ENCODE measurements at regions not wholly inside any gene's neighbourhood (a gene's known extent, or its start where the extent isn't known, plus 50 kb on each side); places are given as distances from the start of the nearest gene placed in this dataset.

DNA sequence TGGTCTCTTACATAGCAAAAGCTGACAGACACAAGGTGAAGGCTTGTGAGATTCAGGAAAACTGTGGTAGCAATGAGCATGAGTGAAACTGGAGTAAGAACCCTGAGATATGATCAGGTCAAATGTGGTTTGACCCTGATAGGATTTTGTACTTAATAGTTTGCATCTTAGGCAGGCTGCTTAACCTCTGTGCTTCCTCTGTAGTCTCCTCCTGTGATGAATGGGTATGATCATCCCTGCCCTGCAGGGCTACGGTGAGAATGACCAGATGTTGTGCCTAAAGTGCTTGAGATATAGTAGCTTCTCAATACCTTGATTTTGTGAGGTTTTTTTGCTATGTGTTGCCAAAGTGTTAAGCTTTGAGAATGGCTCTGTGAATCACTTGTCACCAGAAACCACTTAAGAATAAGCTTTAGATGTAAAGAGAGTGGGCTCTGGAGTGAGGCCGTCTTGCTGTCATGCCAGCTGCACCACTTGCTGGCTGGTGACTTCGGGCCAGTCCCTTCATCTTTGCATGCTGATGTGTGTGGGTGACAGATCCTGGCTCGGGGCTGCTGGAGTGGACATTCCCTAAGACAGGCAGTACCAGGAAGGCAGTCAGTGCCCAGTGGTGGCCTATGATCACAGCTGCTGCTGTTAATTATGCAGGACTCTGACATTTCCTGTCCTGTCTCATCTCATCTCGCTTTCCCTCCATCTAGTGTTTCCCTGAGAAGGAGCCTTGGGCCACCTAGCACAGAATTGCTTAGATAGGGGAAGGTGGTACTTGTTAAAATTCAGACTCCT is 254.7 kb downstream of the NFATC2 start:
- no peak for TF ChIP-seq PAX5 (IDR thresholded peaks at IDR 0.05; ENCODE audit: insufficient read depth, low read length, severe bottlenecking)
- TF ChIP-seq TAF1 (IDR thresholded peaks at IDR 0.05; ENCODE audit: low read depth, low read length): no peak
- TF ChIP-seq POLR2AphosphoS5 (IDR thresholded peaks at IDR 0.05; ENCODE audit: low read depth, low read length): no peak
- no peak for TF ChIP-seq SPI1 (IDR thresholded peaks at IDR 0.05; ENCODE audit: low read depth, low read length)
- no peak for TF ChIP-seq POLR2A (IDR thresholded peaks at IDR 0.05; ENCODE audit: low read depth, low read length)
- TF ChIP-seq POU2F2 (IDR thresholded peaks at IDR 0.05; ENCODE audit: low read depth, low read length): no peak
- no peak for DNase-seq (ENCODE audit: insufficient read length, low spot score)

DNA sequence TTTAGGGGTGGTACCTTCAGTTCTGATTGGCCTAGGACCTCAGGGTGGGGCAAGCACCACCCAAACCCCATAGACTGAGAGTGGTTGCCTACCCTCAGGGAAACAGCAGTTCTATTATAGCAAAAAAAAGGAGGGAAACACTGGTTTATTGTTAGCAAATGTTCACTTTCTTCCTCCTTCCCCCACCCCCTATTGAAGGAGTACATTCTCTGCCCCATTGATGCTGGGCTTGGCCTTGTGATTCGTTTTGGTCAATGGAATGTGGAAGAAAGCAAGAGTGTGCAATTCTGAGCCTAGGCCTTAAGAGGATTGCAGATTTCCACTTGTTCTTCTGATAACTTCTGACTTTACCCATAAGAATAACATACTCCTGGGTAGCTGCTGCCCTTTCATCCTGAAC is 255.8 kb downstream of the NFATC2 start:
- DNase-seq (ENCODE audit: insufficient read length, low spot score) (no peak), FAIRE-seq (no peak)
- TF ChIP-seq TAF1 (IDR thresholded peaks at IDR 0.05; ENCODE audit: low read depth, low read length) (no peak), POU2F2 (IDR thresholded peaks at IDR 0.05; ENCODE audit: low read depth, low read length) (no peak), POLR2A (IDR thresholded peaks at IDR 0.05; ENCODE audit: low read depth, low read length) (no peak), POLR2AphosphoS5 (IDR thresholded peaks at IDR 0.05; ENCODE audit: low read depth, low read length) (no peak), SPI1 (IDR thresholded peaks at IDR 0.05; ENCODE audit: low read depth, low read length) (no peak), PAX5 (IDR thresholded peaks at IDR 0.05; ENCODE audit: insufficient read depth, low read length, severe bottlenecking) (no peak)

More for the DNA sequence above, 254.7 kb downstream of the NFATC2 start:
- no peak for FAIRE-seq

DNA sequence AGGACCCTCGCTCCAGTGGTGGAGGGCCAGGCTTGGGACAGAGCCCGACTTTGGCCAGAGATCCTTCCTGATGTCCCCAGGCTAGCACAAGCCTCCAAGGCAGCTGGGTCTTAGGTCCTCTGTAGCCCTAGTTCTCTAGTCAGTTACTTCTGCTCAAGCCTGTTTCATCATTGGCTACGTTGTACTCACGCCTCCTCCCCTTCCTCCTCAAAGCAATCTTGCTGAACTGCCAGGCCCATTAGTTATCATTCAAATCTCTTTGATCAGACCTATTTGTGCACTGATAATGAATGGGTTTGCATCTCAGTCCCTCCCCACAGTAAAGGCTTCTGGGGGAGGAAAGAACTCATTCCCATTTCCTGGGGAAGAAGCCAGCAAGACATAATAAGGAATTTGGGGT is 256.8 kb downstream of the NFATC2 start:
- TF ChIP-seq TAF1 (IDR thresholded peaks at IDR 0.05; ENCODE audit: low read depth, low read length) (no peak), POU2F2 (IDR thresholded peaks at IDR 0.05; ENCODE audit: low read depth, low read length) (no peak), POLR2AphosphoS5 (IDR thresholded peaks at IDR 0.05; ENCODE audit: low read depth, low read length) (no peak)
- DNase-seq (ENCODE audit: insufficient read length, low spot score) (no peak), FAIRE-seq (no peak)

DNA sequence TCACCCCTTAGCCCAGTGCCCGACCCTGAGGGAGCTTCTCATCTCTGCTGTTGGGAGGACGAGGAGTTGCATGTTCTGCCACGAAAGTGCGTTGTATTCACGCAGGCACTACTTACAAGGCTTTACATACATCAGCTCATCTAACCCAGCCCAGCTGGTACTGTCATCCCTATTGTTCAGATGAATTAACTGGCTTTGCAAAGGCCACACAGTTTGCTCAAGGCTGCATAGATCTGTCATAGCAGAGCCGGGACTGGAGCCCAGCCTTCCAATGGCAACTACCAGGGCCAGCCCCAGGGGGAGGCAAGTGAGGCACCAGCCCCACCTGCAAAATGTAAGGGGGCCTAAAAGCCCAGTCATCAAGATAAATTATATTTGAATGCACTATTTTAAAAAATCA is 257.6 kb downstream of the NFATC2 start:
- FAIRE-seq (no peak), DNase-seq (ENCODE audit: insufficient read length, low spot score) (no peak)
- TF ChIP-seq POLR2AphosphoS5 (IDR thresholded peaks at IDR 0.05; ENCODE audit: low read depth, low read length) (no peak), TAF1 (IDR thresholded peaks at IDR 0.05; ENCODE audit: low read depth, low read length) (no peak), POLR2A (IDR thresholded peaks at IDR 0.05; ENCODE audit: low read depth, low read length) (no peak), PAX5 (IDR thresholded peaks at IDR 0.05; ENCODE audit: insufficient read depth, low read length, severe bottlenecking) (no peak), SPI1 (IDR thresholded peaks at IDR 0.05; ENCODE audit: low read depth, low read length) (no peak), POU2F2 (IDR thresholded peaks at IDR 0.05; ENCODE audit: low read depth, low read length) (no peak)

DNA sequence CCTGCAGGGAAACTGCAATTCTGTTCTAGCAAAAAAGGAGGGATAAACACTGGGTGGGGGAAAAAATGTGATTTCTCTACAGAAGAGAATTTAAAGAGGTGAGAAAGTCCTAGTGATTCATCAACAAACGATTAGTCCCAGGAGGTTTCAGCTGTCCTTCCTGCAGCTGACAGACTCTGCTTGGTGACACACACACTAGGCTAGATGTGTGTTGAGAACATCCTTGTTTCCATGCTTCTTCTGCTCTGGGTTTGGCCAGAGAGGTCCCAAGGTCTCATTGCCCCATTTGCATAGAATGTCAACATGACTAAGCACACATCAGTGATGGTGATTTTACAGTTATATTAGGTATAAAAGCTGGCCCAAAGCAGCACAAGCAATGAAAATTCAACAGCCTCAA is 258.3 kb downstream of the NFATC2 start:
- FAIRE-seq (no peak), DNase-seq (ENCODE audit: insufficient read length, low spot score) (no peak)
- TF ChIP-seq POU2F2 (IDR thresholded peaks at IDR 0.05; ENCODE audit: low read depth, low read length): no peak
- no peak for TF ChIP-seq POLR2AphosphoS5 (IDR thresholded peaks at IDR 0.05; ENCODE audit: low read depth, low read length)
- TF ChIP-seq PAX5 (IDR thresholded peaks at IDR 0.05; ENCODE audit: insufficient read depth, low read length, severe bottlenecking): no peak
- no peak for TF ChIP-seq TAF1 (IDR thresholded peaks at IDR 0.05; ENCODE audit: low read depth, low read length)
- TF ChIP-seq POLR2A (IDR thresholded peaks at IDR 0.05; ENCODE audit: low read depth, low read length): no peak
- TF ChIP-seq SPI1 (IDR thresholded peaks at IDR 0.05; ENCODE audit: low read depth, low read length): no peak

DNA sequence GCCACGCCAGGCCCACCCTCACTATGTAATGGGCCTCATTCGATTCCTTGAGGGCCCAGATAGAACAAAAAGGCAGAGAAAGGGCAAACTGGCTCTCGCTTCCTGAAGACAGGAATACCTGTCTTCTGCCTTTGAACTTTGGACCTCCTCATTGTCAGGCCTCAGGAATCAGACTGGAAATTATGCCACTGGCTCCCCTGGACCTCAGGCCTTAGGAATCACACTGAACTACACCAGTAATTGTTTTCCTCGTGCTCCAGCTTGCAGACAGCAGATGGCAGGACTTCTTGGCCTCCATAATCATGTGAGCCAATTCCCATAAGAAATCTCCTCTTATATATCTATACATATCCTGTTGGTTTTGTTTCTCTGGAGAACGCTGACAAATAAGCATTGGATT is 258.6 kb upstream of the KCNG1 start:
- no peak for TF ChIP-seq POLR2AphosphoS5 (IDR thresholded peaks at IDR 0.05; ENCODE audit: low read depth, low read length)
- TF ChIP-seq TAF1 (IDR thresholded peaks at IDR 0.05; ENCODE audit: low read depth, low read length): no peak
- TF ChIP-seq POU2F2 (IDR thresholded peaks at IDR 0.05; ENCODE audit: low read depth, low read length): no peak
- no peak for TF ChIP-seq POLR2A (IDR thresholded peaks at IDR 0.05; ENCODE audit: low read depth, low read length)
- no peak for TF ChIP-seq PAX5 (IDR thresholded peaks at IDR 0.05; ENCODE audit: insufficient read depth, low read length, severe bottlenecking)
- no peak for TF ChIP-seq SPI1 (IDR thresholded peaks at IDR 0.05; ENCODE audit: low read depth, low read length)
- DNase-seq (ENCODE audit: insufficient read length, low spot score): no peak
- no peak for FAIRE-seq

DNA sequence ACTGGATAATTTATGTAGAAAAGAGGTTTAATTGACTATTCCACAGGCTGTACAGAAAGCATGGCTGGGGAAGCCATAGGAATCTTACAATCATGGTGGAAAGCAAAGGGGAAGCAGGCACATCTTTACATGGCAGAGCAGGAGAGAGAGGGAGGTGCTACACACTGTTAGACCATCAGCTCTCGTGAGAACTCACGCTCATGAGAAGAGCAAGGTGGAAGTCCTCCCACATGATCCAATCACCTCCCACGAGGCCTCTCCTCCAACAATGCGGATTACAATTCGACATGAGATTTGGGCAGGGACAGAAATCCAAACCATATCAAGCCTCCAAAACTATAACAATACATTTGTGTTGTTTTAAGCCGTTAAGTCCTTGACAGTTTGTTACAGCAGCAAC is 257.1 kb upstream of the KCNG1 start:
- no peak for TF ChIP-seq POLR2AphosphoS5 (IDR thresholded peaks at IDR 0.05; ENCODE audit: low read depth, low read length)
- no peak for TF ChIP-seq TAF1 (IDR thresholded peaks at IDR 0.05; ENCODE audit: low read depth, low read length)
- TF ChIP-seq PAX5 (IDR thresholded peaks at IDR 0.05; ENCODE audit: insufficient read depth, low read length, severe bottlenecking): no peak
- TF ChIP-seq SPI1 (IDR thresholded peaks at IDR 0.05; ENCODE audit: low read depth, low read length): no peak
- TF ChIP-seq POU2F2 (IDR thresholded peaks at IDR 0.05; ENCODE audit: low read depth, low read length): no peak
- TF ChIP-seq POLR2A (IDR thresholded peaks at IDR 0.05; ENCODE audit: low read depth, low read length): no peak
- FAIRE-seq (no peak), DNase-seq (ENCODE audit: insufficient read length, low spot score) (no peak)

DNA sequence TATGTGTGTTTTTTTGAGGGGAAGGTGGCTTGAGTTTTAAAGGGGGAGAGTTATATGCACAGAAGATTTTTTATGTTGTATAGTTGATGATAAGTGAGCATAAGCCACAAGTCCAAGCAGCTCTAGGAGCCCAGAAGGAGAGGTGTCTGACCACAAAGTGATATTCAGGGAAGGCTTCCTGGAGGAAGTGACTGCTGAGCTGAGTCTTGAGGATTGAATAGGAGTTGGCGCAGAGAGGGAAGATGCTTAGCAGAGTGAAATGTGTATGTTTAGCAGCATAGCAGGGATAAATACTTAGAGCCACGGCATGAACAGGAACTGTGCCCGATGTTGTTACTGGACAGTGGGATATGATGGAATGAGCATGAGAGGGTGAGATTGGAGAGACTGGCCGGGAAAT is 255.1 kb upstream of the KCNG1 start:
- no peak for DNase-seq (ENCODE audit: insufficient read length, low spot score)
- TF ChIP-seq TAF1 (IDR thresholded peaks at IDR 0.05; ENCODE audit: low read depth, low read length) (no peak), POLR2A (IDR thresholded peaks at IDR 0.05; ENCODE audit: low read depth, low read length) (no peak), SPI1 (IDR thresholded peaks at IDR 0.05; ENCODE audit: low read depth, low read length) (no peak), POU2F2 (IDR thresholded peaks at IDR 0.05; ENCODE audit: low read depth, low read length) (no peak), POLR2AphosphoS5 (IDR thresholded peaks at IDR 0.05; ENCODE audit: low read depth, low read length) (no peak), PAX5 (IDR thresholded peaks at IDR 0.05; ENCODE audit: insufficient read depth, low read length, severe bottlenecking) (no peak)
- FAIRE-seq: no peak

DNA sequence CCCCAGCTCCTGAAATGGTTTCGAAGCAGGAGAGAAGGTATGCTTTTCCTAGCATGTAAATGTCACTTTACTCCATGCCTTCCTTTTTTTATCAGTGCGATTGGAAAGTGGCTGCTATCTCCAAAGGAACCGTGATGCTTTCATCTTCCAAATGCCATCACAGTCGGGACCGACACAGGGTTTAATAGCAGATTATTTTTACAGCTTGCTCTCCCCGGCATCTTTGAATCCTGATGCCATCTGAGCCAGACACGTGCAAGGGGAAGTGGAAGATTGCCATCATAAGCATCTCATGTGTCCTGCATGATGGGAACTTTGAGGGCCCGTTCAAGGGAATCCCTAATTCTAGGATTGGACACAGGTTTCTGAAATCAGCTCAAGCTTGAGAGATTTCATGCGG is 253.4 kb upstream of the KCNG1 start:
- FAIRE-seq (no peak), DNase-seq (ENCODE audit: insufficient read length, low spot score) (no peak)
- TF ChIP-seq POU2F2 (IDR thresholded peaks at IDR 0.05; ENCODE audit: low read depth, low read length) (no peak), POLR2A (IDR thresholded peaks at IDR 0.05; ENCODE audit: low read depth, low read length) (no peak), POLR2AphosphoS5 (IDR thresholded peaks at IDR 0.05; ENCODE audit: low read depth, low read length) (no peak), SPI1 (IDR thresholded peaks at IDR 0.05; ENCODE audit: low read depth, low read length) (no peak), PAX5 (IDR thresholded peaks at IDR 0.05; ENCODE audit: insufficient read depth, low read length, severe bottlenecking) (no peak), TAF1 (IDR thresholded peaks at IDR 0.05; ENCODE audit: low read depth, low read length) (no peak)

DNA sequence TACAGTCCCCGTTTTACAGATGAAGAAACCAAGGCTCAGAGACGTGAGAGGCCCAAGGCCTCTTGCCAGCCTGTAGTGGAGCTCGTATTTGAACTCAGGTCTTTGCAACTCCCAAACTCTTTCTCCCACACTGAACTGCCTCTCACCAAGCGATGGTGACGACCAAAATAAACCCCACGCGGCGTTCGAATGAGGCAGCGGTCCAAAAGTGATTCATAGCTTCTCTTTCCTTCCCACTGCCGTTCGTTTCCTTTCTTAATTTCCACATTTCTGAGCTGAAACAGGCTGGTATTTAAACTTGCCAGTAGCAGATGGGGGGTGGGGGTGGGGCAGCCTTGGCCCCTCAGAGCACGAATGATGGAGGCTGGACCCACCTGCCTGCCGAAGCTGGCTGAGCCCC is 252.9 kb upstream of the KCNG1 start:
- FAIRE-seq (no peak), DNase-seq (ENCODE audit: insufficient read length, low spot score) (no peak)

More for the DNA sequence above, 252.9 kb upstream of the KCNG1 start:
- TF ChIP-seq POLR2A (IDR thresholded peaks at IDR 0.05; ENCODE audit: low read depth, low read length) (no peak), POLR2AphosphoS5 (IDR thresholded peaks at IDR 0.05; ENCODE audit: low read depth, low read length) (no peak), TAF1 (IDR thresholded peaks at IDR 0.05; ENCODE audit: low read depth, low read length) (no peak), POU2F2 (IDR thresholded peaks at IDR 0.05; ENCODE audit: low read depth, low read length) (no peak), PAX5 (IDR thresholded peaks at IDR 0.05; ENCODE audit: insufficient read depth, low read length, severe bottlenecking) (no peak), SPI1 (IDR thresholded peaks at IDR 0.05; ENCODE audit: low read depth, low read length) (no peak)
